OCI-LY1 (cell line): ENCODE measurements at regions not wholly inside any gene's neighbourhood (a gene's known extent, or its start where the extent isn't known, plus 50 kb on each side); places are given as distances from the start of the nearest gene placed in this dataset.

Experiments used
- CTCF ChIP-seq: fragments of 200-600 bp; sonication (generic), shearing (Covaris generic); IDR thresholded peaks from 2 replicates; pipeline ENCODE4 v1.5.1; 2017; ENCODE audit warnings: mild to moderate bottlenecking, antibody characterized with exemption, low read length, moderate library complexity, mixed read lengths
- EZH2 ChIP-seq: fragments of 200-600 bp; sonication (generic), shearing (Covaris generic); IDR thresholded peaks from 2 replicates; pipeline ENCODE4 v1.8.0; 2017; ENCODE audit warnings: borderline replicate concordance, mixed run types, mild to moderate bottlenecking, antibody characterized with exemption, low read length, moderate library complexity, mixed read lengths

GRCh38 chr2:236899950-236900640, 185.6 kb upstream of the COPS8 start:
- TF ChIP-seq EZH2 (no peak), CTCF (no peak)
